HCT116 (cell line): ENCODE measurements at regions not wholly inside any gene's neighbourhood (a gene's known extent, or its start where the extent isn't known, plus 50 kb on each side); places are given as distances from the start of the nearest gene placed in this dataset.

Experiments
- CTCF ChIP-seq, 3 experiments: fragments of 200-600 bp in 1 of 3; sonication (generic) in 1 of 3; IDR thresholded peaks in 2 of 3; conservative IDR thresholded peaks in 1 of 3; 2 replicates each; pipeline ENCODE4 v1.5.1; 2012 to 2017; ENCODE audit warnings: low read depth in 2 of 3, low read length in 2 of 3, antibody characterized with exemption in 1 of 3, borderline replicate concordance in 1 of 3, control low read depth in 1 of 3, mild to moderate bottlenecking in 1 of 3, mixed read lengths in 1 of 3, mixed run types in 1 of 3, moderate library complexity in 1 of 3; ENCODE audit not compliant: insufficient read depth in 1 of 3
- ELF1 ChIP-seq: IDR thresholded peaks from 2 replicates; pipeline ENCODE4 v1.6.1; 2012; ENCODE audit warnings: low read depth, borderline replicate concordance
- EZH2phosphoT487 ChIP-seq: fragments of 200-600 bp; IDR thresholded peaks from 2 replicates; pipeline ENCODE4 v1.6.1; 2018; ENCODE audit warnings: antibody characterized with exemption, borderline replicate concordance
- FOSL1 ChIP-seq: IDR thresholded peaks from 2 replicates; pipeline ENCODE4 v1.6.1; 2012; ENCODE audit warnings: low read depth
- MAX ChIP-seq: IDR thresholded peaks from 2 replicates; pipeline ENCODE4 v1.6.1; 2012
- POLR2AphosphoS5 ChIP-seq: IDR thresholded peaks from 2 replicates; pipeline ENCODE4 v1.6.1; 2011; ENCODE audit warnings: mild to moderate bottlenecking, low read depth, low read length, moderate library complexity
- SIN3A ChIP-seq: IDR thresholded peaks from 2 replicates; pipeline ENCODE4 v1.6.1; 2012; ENCODE audit warnings: low read depth
- SP1 ChIP-seq: IDR thresholded peaks from 2 replicates; pipeline ENCODE4 v1.6.1; 2012; ENCODE audit warnings: low read depth
- SRF ChIP-seq: IDR thresholded peaks from 2 replicates; pipeline ENCODE4 v1.6.1; 2012; ENCODE audit warnings: low read depth

- TF ChIP-seq SIN3A (no peak), ELF1 (no peak), FOSL1 (no peak), CTCF (IDR thresholded peaks at IDR 0.05 in 2 of 3, conservative IDR thresholded peaks at IDR 0.05 in 1 of 3; ENCODE audit: borderline replicate concordance in 1 of 3, insufficient read depth in 1 of 3, low read depth in 2 of 3, low read length in 2 of 3) (no peak), EZH2phosphoT487 (no peak), SP1 (no peak), SRF (no peak), POLR2AphosphoS5 (no peak), MAX (no peak)
Measured at GRCh38 chr4:24033626-24034025, 143.8 kb upstream of the PPARGC1A start.
